ENCODE measurements at regions not wholly inside any gene's neighbourhood (a gene's known extent, or its start where the extent isn't known, plus 50 kb on each side); places are given as distances from the start of the nearest gene placed in this dataset.
"Not testable (repeated sequence)": the region's sequence is repeated elsewhere in the genome, so short reads cannot be mapped to it uniquely, and the experiment has no call there.

DNA sequence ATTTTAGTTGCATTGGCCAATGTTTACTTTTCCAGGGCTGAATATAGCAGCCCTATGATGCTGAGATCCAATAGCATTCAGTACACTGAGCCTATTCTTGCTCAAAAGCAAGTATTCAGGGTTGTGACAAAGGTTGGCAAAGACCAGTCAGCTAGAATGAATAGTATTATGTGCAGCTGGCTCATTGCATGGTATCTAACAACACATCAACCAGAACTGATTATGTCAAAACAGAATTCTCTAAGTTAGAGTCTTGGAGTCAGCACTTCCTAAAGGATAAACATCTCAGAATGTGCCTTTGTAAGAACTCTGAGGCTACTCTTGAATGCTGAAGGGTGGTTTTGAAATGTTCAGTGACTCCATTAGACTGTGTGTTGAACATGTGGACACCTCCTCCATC, 774.5 kb upstream of the RGMB start:
- ChIA-PET POLR2A (no interaction called here), CTCF (no interaction called here)

GRCh38 chr5:98004463-98004862, 769.0 kb upstream of the RGMB start:
- CTCF ChIA-PET: no interaction called here

GRCh38 chr5:98016771-98017170, 756.7 kb upstream of the RGMB start:
- CTCF ChIA-PET: no interaction called here
- POLR2A ChIA-PET: no interaction called here

More at GRCh38 chr5:98004463-98004862, 769.0 kb upstream of the RGMB start:
- POLR2A ChIA-PET: no interaction called here

DNA sequence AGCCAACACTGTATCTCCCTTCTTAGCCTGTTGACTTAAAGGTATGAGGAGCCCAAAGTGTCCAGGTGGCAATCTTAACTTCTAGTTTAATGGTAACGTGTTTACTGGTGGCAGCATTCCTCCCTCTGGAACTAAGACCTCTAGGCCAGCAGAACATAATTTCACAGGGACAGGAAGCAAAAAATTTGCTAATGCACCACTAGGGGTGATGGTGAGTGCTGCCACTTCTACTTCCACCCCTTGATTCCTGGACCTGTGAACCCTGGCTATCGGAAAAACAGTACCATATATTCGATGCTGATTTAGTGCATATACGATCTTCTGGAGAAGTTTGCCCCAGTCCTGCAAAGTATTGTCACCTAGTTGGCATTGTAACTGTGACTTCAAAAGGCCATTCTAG, 743.2 kb upstream of the RGMB start:
- POLR2A ChIA-PET, CTCF ChIA-PET: not testable (repeated sequence)

GRCh38 chr5:98031036-98031435, 742.4 kb upstream of the RGMB start:
- POLR2A ChIA-PET, CTCF ChIA-PET: not testable (repeated sequence)

- POLR2A ChIA-PET: no interaction called here
- CTCF ChIA-PET: no interaction called here
Measured at GRCh38 chr5:98031496-98031895, 742.0 kb upstream of the RGMB start.

DNA sequence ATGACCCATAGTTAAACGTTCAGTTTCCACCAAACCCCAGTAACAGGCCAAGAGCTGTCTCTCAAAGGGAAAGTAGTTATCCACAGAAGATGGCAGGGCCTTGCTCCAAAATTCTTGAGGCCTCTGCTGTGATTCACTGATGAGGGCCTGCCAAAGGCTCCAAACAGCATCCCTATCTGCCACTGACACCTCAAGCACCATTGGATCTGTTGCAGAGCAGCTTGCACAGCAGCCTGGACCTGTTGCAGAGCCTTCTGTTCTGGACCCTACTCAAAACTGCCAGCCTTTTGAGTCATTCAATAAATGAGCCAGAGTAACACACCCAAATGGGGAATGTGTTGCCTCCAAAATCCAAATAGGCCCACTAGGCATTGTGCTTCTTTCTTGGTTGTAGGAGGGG, 741.5 kb upstream of the RGMB start:
- ChIA-PET CTCF (no interaction called here), POLR2A (no interaction called here)

GRCh38 chr5:98041661-98042060, 731.8 kb upstream of the RGMB start:
- CTCF ChIA-PET: no interaction called here
- POLR2A ChIA-PET: no interaction called here

DNA sequence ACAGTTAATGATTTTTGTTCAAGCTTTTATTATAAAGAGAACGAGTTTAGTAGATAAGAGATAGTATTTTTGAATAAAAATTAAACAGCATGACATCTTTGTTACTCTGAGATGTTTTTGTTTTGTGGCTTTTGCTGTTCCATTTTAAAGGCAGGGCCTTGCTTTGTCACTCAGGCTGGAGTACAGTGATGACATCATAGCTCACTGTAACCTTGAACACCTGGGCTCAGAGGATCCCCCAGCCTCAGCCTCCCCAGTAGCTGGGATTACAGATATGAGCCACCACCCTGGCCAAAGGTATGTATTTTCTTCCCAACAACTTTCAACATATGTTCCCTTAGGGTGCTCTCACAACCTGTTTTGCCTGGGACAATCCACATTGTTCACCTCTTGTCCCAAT, 730.9 kb upstream of the RGMB start:
- POLR2A ChIA-PET: no interaction called here

DNA sequence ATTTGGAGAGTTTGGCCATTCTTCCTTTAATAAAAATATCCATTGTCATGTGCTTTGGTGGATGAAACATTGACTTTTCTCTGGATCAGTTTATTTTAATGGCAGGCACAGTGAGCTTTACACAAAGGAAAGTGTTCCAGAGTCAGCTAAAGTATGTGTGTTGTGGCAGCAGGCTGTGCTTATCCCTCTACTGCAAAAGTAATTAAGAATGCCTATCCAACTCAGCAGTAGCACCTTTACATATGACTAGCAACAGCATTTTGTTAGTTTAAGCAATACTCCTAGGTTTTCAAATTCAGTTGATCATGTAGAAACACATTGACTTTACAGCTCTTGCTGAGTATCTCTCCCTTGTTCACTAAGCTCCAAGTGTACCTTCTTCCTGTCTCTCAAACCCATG, 730.5 kb upstream of the RGMB start:
- POLR2A ChIA-PET: no interaction called here
- CTCF ChIA-PET: no interaction called here

More for the DNA sequence above, 730.9 kb upstream of the RGMB start:
- CTCF ChIA-PET: no interaction called here

DNA sequence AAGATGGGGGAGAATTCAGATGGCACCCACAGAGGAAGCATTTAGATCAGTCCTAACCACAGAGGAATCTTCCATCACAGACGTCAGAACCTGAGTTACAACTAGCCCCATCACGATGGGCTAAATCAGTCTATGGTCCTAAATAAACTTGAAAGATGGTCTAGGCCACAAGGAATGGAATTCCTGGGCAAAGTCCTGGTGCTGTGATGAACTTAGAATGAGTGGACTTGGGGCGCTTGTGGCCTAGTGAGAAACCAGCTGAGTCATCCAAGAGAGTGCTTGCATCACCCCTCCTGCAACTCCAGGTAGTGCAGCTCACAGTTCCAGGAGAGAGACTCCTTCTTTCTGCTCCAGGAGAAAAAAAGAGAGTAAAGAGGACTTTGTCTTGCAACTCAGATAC, 722.9 kb upstream of the RGMB start:
- ChIA-PET CTCF (no interaction called here), POLR2A (no interaction called here)

DNA sequence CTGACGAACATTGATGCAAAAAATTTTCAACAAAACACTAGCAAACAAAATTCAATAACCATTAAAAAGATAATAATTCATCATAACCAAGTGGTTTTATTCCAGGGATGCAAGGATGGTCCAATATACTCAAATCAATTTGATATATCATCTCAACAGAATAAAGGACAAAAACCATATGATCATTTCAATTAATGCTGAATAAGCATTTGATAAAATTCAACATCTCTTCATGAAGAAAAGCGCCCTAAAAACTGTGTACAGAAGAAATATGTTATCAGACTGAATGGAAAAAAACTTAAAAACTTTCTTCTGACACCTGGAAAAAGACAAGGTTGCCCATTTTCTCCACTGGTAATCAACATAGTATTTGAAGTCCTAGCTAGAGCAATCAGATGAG, 720.3 kb upstream of the RGMB start:
- POLR2A ChIA-PET: no interaction called here
- CTCF ChIA-PET: no interaction called here

DNA sequence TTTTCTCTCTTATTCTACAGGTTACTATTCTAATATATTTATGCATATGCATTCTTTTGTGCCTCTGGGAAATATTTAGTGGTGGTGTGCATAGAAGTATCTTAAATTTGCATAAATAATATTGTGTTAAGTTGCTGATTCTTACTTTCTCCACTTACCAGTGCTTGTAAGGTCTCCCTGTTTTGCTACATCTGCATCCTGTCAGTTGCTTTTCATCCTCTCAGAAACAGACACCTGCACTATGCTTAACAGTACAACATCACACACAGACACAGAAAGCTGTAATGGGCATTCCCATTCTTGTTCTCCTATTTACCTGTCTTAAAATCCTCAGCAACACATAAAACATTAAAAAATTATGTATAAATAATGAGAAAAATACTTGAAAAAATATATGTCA, 713.3 kb upstream of the RGMB start:
- ChIA-PET CTCF (no interaction called here), POLR2A (no interaction called here)

- CTCF ChIA-PET: no interaction called here
- POLR2A ChIA-PET: no interaction called here
Measured at GRCh38 chr5:98064118-98064685, 709.3 kb upstream of the RGMB start.

DNA sequence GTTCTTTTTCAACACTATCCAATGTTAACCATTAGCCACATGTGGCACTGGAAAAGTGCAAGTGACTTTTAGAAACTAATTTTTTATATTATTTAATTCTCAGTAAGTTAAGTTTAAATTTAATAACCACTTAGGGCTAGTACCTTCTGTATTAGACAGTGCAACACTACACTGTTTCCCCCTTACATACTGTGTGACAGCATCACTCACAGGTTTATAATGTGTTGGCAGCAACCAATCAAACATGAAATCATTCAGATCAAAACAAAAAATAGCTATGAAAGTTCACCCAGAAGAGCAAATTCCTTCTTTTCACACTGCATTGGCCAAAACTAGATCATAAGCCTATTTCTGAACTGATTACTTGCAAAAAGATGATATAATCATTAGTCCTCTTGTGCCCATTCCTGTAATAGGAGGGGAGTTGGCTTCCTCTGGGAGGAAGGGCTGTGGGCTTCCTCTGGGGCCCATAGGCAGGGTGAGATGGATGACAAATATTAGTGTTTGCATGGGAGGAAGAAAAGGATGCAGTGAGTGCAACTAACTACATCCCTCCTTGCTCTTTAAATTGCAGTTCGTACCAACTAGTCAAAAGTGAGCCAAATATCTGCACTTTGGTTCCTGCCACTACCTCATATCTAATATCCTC, 708.1 kb upstream of the RGMB start:
- POLR2A ChIA-PET: no interaction called here
- CTCF ChIA-PET: no interaction called here

GRCh38 chr5:98066910-98067309, 706.6 kb upstream of the RGMB start:
- ChIA-PET CTCF (no interaction called here), POLR2A (no interaction called here)

DNA sequence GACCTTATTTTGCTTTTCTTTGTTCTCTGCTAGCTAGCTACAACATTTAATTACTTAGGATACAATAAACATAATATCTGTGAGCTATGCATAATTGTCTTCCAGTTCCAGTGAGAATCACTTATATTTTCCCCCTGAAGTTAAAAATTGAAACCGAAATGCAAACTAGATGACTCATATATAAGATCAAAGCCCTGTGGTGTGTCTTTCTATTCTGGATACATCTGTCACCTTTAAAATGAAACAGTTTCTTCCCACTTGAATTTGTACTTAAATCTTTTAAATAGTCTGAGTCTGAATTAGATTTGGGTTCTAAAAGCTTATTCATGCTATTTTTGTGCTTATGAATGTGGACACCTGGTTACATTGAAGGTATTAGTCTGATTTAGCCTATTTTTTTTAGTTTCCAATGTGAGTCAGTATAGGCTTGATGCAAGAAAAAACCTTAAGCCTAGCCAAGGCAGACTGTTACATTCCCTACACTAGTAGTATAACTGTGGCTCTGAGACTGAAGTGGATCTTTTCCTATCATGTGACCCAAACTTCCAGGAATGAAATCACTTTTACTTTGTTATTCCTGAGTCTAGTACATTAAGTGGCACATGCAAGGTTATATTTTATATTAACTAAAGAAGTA, 703.5 kb upstream of the RGMB start:
- CTCF ChIA-PET: no interaction called here

DNA sequence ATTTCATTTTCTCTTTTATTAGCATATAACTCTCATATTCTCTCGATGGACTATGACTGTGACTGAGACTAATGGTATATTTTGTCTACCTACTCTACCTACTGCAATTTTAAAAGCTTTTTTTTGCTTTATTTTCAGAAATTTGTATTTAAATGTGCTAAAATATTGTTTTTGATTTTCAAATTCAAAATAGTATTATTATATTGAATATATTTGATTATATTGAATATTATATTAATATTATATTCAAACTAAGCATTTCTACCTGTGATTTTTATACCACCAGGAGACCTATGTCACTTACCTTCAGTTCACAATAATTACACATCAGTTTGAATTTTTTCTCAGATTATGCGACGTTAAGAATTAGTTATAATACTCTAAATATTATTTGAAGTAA, 700.5 kb upstream of the RGMB start:
- ChIA-PET CTCF (no interaction called here), POLR2A (no interaction called here)

More for the DNA sequence above, 703.5 kb upstream of the RGMB start:
- POLR2A ChIA-PET: no interaction called here

DNA sequence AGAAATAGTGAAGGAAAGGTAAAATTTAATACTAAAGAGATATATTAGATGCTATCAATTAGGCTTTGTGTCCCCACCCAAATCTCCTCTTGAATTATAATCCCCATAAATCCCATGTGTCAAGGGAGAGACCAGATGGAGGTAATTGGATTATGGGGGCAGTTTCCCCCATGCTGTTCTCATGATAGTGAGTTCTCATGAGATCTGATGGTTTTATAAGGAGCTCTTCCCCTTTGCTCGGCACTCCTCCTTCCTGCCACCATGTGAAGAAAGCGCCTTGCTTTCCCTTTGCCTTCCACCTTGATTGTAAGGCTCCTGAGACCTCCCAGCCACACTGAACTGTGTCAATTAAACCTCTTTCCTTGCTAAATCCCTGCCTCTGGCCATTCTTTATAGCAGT, 697.0 kb upstream of the RGMB start:
- POLR2A ChIA-PET: no interaction called here

DNA sequence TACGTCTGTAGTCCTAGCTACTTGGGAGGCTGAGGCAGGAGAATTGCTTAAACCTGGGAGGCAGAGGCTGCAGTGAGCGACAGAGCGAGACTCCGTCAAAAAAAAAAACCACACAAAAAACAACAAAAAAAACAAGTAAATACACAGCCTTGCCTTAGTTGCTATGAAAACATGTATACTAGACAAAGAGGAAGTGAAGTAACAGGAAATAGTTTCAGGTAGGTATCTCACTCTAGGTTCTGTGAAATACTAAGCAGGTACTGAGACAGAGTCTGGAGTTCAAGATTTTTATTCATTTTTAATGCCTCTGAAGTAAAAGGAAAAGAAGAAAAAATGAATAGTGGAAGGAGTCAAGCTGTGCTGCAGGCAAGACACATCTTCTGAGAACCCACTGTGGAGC, 687.9 kb upstream of the RGMB start:
- CTCF ChIA-PET: no interaction called here

More for the DNA sequence above, 697.0 kb upstream of the RGMB start:
- CTCF ChIA-PET: no interaction called here

DNA sequence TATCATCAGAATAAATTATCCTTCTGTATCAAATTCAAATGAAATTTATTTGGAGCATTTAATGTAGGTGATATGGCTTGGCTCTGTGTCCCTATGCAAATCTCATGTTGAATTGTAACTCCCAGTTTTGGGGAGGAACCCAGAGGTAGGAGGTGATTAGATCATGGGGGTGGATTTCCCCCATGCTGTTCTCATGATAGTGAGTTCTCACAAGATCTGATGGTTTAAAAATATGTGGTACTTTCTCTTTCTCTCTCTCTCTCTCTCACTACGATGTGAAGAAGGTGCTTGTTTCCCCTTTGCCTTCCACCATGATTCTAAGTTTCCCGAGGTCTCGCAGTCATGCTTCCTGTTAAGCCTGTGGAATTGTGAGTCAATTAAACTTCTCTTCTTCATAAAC, 678.4 kb upstream of the RGMB start:
- ChIA-PET POLR2A (no interaction called here), CTCF (no interaction called here)

More for the DNA sequence above, 687.9 kb upstream of the RGMB start:
- POLR2A ChIA-PET: no interaction called here

- ChIA-PET POLR2A (no interaction called here), CTCF (interaction anchor here (0.7 kb wide), 1 partner anchor 16 kb away, joined by 3 read pairs; no protein-coding TSS in a partner anchor)
Measured at GRCh38 chr5:98096155-98096554, 677.3 kb upstream of the RGMB start.

All from activated CD8-positive, alpha-beta memory T cell treated with anti-CD3 and anti-CD28 coated beads for 36 hours (primary cell).